Neural crest cell (in vitro differentiated cells): ENCODE measurements at regions not wholly inside any gene's neighbourhood (a gene's known extent, or its start where the extent isn't known, plus 50 kb on each side); places are given as distances from the start of the nearest gene placed in this dataset.
A peak's percentile ranks its signal among the peaks of the same experiment; 100 is the strongest.

Source experiments
- DNase-seq: peaks from one replicate; pipeline ENCODE4 v3.0.0; 2021; ENCODE audit warnings: low read depth, mixed read lengths, low spot score
- H3K27ac Mint-ChIP-seq: one replicate; pipeline ENCODE4 v1.8.0; 2021; ENCODE audit warnings: mild to moderate bottlenecking, mixed read lengths; ENCODE audit not compliant: unreplicated experiment
- H3K27me3 Mint-ChIP-seq: 2 replicates; pipeline ENCODE4 v1.8.0; 2021; ENCODE audit warnings: low read depth, mild to moderate bottlenecking, mixed read lengths
- H3K36me3 Mint-ChIP-seq: 2 replicates; pipeline ENCODE4 v1.8.0; 2021; ENCODE audit warnings: low read depth, mild to moderate bottlenecking, mixed read lengths
- H3K4me1 Mint-ChIP-seq: 2 replicates; pipeline ENCODE4 v1.8.0; 2021; ENCODE audit warnings: mixed read lengths
- H3K4me3 Mint-ChIP-seq: one replicate; pipeline ENCODE4 v1.8.0; 2021; ENCODE audit warnings: mild to moderate bottlenecking, mixed read lengths
- H3K9me3 Mint-ChIP-seq: 2 replicates; pipeline ENCODE4 v1.8.0; 2021; ENCODE audit warnings: mixed read lengths
- CTCF ChIP-seq: fragments of 200-600 bp; sonication (generic); conservative IDR thresholded peaks from 2 replicates; pipeline ENCODE4 v1.5.0; 2021; ENCODE audit warnings: antibody characterized with exemption, mild to moderate bottlenecking

- no peaks in the 10 kb centered on the region for H3K36me3 Mint-ChIP-seq
- no peak overlapping the region for H3K4me3 Mint-ChIP-seq
- DNase-seq: no peak
- H3K4me1 Mint-ChIP-seq: peaks cover 17% of the 10 kb centered on the region
- H3K27ac Mint-ChIP-seq: no peak overlapping the region
- H3K9me3 Mint-ChIP-seq: no peaks in the 10 kb centered on the region
- TF ChIP-seq CTCF: no peak
- H3K27me3 Mint-ChIP-seq: peaks cover 26% of the 10 kb centered on the region
Measured at GRCh38 chr1:29471487-29472313, 235.4 kb downstream of the PTPRU start.

- no peak for TF ChIP-seq CTCF
- Mint-ChIP-seq H3K27me3 (peaks cover 21% of the 10 kb centered on the region), H3K9me3 (no peaks in the 10 kb centered on the region), H3K4me1 (peaks cover 17% of the 10 kb centered on the region), H3K36me3 (no peaks in the 10 kb centered on the region), H3K4me3 (no peak overlapping the region), H3K27ac (peak overlapping the region; percentile 60)
- DNase-seq: no peak
Measured at GRCh38 chr1:29470788-29471119, 234.4 kb downstream of the PTPRU start.

- peaks cover 19% of the 10 kb centered on the region for H3K27me3 Mint-ChIP-seq
- H3K4me3 Mint-ChIP-seq: no peak overlapping the region
Measured at GRCh38 chr1:29470087-29470787, 233.9 kb downstream of the PTPRU start.

GRCh38 chr1:29469457-29469856, 233.1 kb downstream of the PTPRU start:
- no peak for DNase-seq
- TF ChIP-seq CTCF: no peak
- Mint-ChIP-seq H3K4me3 (no peak overlapping the region), H3K27ac (no peak overlapping the region), H3K27me3 (peaks cover 15% of the 10 kb centered on the region), H3K9me3 (peaks cover 4% of the 10 kb centered on the region), H3K4me1 (peaks cover 17% of the 10 kb centered on the region), H3K36me3 (peaks cover 3% of the 10 kb centered on the region)

More at GRCh38 chr1:29470087-29470787, 233.9 kb downstream of the PTPRU start:
- TF ChIP-seq CTCF: no peak
- Mint-ChIP-seq H3K9me3 (peaks cover 2% of the 10 kb centered on the region), H3K4me1 (peaks cover 17% of the 10 kb centered on the region), H3K36me3 (peaks cover under 1% of the 10 kb centered on the region), H3K27ac (no peak overlapping the region)
- DNase-seq: no peak

- Mint-ChIP-seq H3K36me3 (peaks cover 3% of the 10 kb centered on the region), H3K4me3 (no peak overlapping the region), H3K27ac (no peak overlapping the region), H3K9me3 (peaks cover 4% of the 10 kb centered on the region), H3K4me1 (peaks cover 17% of the 10 kb centered on the region), H3K27me3 (peaks cover 6% of the 10 kb centered on the region)
- DNase-seq: no peak
- TF ChIP-seq CTCF: no peak
Measured at GRCh38 chr1:29467989-29468900, 231.9 kb downstream of the PTPRU start.
